Fibroblast of skin of scalp (primary cell): ENCODE measurements at regions not wholly inside any gene's neighbourhood (a gene's known extent, or its start where the extent isn't known, plus 50 kb on each side); places are given as distances from the start of the nearest gene placed in this dataset.

Source experiments
- DNase-seq: peaks from one replicate; pipeline ENCODE4 v3.0.0-alpha.2; 2013

DNA sequence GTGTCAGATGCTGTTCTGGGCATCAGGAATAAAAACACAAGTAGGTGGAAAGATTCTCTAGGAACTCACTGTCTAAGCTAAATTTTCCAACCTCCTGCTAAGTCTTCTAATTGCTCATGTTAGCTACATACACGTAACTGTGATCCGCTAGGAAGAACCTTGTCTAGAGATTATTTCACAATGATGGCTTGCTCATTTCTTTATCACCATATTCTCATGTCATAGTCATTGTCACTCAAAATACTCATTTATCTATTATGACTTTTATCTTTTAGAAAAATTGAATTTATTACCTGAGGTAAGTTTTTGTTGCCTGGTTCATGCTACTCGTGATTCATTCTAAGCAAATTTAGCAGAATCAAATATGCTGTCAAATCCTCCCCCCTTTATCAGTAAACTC, 1402.4 kb upstream of the FLRT2 start:
- DNase-seq, result no peak

DNA sequence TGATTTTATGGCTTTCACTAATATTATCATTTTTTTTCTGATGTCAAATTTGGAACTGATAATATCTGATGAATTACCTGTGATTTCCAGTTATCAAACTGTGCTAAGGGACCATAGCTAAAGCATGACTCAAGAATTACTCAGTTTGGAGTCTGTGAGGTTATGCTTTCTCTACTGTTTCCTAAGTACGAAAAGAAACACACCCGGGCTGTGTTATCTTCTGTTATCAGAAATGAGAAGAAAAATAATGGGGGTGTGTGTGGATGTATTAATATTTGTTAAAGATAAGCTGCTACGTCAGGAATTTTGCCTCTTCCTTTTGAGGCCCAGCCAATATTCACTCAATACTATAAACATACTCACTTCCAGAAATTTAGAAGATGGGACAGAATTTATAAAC, 1401.9 kb upstream of the FLRT2 start:
- no peak for DNase-seq

DNA sequence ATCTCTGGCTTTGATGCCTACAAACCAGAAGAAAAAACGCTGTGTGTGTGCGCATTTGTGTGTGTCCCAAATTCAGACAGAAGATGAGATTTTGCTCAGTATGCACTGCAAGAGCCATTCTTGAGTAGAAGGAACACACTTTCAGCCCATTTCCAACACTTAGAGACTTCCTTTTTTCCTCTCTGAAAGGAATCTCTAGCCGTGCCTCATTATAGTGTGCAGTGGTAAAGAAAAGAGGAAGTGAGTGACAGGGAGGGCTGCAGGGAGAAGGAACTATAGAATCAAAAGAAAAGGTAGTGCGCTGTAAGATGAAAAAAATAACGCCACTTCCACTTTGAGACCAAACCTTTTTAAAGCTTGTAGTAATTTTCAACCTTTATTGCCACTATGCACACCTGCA, 1400.9 kb upstream of the FLRT2 start:
- DNase-seq, result no peak

DNA sequence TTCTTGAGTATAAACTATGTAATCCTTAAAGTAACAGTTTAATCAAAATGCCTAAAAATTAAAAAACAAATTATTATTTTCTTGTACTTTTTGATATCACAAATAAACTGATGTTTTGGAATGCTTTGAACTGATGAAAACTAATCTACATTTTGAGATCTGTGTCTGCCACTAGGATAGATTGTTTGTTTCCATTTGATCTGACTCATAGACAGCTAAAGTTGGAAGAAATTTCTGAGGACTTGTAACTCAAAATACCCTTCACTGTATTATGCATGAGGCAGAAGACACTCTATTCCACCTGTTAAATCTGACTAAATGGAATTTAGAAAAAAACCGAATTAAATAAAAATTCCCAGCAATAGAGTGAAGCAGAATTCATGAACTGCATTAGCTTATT, 1400.0 kb upstream of the FLRT2 start:
- no peak for DNase-seq

DNA sequence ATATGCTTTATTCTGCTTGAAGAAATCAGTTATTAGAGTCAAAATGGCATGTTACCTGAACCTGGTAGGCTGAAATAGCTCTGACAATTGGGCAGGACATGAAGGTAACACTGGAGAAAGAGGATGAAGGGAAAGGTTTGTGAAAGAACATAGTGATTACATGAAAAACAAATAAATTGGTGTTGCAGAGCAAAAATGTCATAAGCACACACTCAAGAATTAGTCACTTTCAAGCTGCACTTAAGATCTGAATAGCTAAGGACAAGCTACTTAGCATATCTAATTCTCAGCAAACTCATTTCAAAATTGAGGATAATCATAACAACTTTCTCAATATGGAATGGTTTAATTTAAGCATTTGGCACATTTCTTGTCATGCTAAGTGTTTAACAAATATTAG, 1398.0 kb upstream of the FLRT2 start:
- no peak for DNase-seq

DNA sequence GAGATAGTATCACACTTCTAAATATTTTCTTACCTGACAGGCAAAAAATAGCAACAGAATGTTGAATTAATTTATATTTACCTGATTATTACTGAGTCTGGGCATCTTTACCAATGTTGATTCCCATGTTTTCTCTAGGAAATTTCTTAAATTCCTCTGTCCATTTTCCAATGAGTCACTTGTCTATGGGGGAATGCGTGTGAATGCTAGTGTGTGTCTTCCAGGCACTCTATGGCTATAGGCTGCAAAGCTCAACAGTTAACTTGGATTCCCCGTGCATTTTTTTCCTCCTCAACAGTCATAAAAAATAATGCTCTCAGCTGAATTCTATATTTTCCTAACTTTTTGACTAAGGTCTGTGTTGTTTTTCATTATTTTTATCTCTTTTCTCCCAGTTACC, 1385.8 kb upstream of the FLRT2 start:
- peak; percentile 80 for DNase-seq

DNA sequence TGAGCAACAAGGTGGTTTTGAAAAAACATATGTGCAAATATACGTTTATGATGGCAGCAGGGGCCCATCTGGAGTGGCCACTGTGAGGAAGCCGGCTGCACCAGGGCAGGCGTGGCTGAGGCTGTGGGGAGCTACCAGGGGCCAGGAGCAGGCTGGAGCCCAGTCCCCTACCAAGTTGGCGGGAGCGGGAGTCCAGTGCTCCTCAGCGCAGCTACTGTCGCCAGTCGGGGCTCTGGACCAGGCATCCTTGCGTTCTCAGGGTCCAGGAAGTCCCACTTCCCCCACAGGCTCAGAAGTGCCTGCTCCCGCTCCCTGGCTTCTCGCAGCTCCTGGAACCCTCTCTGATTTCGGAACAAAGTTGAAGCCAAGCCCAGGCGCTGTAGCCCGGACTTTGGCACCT, 1377.5 kb upstream of the FLRT2 start:
- DNase-seq, result no peak

DNA sequence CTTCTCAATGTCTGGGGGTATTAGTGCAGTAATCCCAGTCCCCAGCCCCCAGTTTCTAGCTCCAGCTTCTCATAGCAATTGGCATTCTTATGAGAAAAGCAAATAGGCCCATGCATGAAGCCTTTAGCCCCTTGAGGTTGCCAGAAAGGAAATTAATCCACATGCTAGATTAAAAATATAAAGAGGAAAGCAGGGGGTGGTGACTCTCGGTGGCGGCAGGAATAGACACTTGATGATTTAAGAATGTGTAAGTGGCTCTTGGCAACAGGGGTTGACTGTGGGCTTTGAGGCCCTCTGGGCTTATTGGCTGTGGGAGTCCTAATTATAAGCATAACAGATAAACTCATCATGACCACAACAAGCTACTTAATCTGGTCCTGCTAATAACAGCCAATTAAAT, 1367.3 kb upstream of the FLRT2 start:
- no peak for DNase-seq

DNA sequence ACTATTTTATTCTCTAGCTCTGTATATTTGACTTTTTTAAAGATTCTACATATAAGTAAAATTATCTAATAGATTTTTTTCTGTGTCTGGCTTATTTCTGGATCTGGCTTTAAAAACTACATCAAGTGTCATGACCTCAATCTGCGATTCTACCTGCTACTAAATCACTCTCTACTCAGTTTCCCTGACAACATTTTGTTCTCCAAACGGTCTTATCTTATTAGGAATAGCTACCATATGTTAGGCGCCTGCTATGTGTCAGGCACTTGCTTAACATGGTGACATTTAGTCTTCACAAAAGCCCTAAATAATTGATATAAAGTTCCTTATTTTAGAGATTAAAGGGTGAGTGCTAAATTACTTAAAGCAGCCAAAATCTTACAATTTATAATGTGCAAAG, 1362.9 kb upstream of the FLRT2 start:
- no peak for DNase-seq

DNA sequence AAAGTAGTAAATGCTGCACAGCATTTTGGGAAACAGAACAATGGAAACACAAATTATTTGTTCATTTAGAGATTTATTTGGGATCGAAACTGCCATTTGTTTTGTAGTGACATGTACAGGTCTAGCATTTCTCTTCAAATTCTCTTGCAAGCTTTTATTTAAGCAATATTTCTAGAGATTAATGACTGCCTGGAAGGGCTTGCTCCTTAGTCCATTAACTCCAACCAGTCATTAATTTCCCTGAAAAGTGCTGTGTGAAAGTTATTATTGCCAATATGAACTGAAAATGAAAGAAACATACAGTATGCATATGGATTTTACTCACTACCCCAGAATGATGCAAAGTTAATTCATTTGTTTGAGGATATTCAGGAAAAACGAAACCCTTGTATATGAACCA, 1349.6 kb upstream of the FLRT2 start:
- DNase-seq, result no peak

DNA sequence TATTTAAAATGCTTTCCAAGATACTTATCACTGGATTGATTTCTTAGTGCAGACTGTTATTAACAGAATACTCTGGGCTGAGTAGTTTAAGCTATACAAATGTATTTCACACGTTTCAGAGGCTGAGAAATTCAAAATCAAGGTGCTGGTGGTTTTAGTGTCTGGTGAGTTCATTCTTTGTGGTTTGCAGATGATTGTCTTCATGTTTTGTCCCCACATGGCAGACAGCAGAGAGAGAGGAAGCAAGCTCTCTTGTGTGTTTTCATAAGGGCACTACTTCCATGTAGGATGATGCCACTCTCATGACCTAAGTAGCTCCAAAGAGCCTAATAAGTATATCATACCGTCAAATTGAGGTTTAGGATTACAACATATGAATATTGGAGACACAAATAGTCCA, 1348.9 kb upstream of the FLRT2 start:
- DNase-seq, result no peak

DNA sequence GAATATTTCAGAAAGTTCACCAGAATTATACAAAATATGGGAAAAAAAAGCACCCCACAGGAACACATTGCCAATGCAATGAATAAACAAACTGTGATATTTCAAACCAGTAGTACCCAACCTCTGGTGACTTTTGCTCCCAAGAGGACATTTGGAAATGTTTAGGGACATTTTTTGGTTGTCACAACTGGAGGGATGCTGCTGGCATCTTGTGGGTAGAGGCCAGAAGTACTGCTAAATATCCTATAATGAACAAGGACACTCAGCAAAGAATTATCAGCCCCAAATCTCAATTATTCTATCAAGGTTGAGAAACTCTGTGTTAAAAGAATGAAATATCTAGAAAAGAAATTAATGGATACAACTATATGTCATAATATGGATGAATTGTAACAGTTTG, 1334.4 kb upstream of the FLRT2 start:
- DNase-seq, result no peak

DNA sequence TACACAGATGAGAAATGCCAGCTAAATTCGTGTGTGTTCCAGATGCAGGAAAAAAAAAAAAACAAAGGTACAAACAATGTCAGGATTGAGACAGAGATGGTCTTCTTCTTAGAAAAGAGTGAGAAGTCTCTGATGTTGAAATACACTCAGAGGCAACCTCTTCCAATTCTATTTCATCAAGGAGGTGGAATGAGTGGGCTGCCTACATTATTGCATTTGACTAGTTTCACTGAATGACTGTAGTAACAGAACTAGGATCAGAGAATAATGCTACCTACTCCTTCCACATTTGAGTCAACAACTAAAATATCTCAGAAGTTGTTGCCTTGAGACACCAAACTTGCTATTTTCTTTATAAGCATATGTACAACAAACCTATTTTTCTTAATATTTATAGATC, 1332.2 kb upstream of the FLRT2 start:
- no peak for DNase-seq

DNA sequence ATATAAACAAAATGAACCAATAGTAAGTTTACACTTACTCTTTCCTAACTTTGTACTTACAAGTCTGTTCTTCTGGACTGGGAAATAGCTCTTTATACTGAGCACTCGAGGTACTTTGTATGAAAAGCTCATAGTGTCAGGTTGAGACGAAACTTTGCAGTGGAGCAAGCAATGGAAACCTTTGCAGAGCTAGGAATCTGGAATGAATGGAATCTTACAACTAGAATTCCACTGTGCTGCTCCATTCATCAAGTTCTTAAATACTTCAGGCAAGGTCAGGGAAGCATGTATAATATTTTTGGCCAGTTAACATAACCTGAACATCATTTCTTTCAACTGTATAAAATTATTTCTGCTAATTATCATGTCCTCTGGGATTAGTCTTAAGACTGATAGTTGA, 1327.5 kb upstream of the FLRT2 start:
- DNase-seq, result peak; percentile 4

DNA sequence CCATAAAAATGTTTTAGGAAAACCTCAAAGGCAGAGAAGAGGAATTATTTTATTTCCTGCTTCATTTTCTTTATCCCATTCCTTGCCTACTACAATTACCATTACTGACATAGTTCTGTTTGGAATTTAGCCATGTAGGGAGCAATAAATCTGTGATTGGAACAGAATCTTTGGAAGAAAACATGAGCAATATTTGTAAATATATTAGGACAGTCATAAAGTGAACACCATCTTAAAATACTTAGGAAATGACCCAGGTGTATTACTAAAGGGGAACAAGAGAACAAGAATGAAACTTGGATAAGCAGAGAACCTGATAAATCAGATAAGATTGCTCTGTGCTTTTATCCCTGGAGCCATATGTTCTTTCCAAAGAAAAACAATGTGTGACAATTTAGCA, 1326.0 kb upstream of the FLRT2 start:
- no peak for DNase-seq

DNA sequence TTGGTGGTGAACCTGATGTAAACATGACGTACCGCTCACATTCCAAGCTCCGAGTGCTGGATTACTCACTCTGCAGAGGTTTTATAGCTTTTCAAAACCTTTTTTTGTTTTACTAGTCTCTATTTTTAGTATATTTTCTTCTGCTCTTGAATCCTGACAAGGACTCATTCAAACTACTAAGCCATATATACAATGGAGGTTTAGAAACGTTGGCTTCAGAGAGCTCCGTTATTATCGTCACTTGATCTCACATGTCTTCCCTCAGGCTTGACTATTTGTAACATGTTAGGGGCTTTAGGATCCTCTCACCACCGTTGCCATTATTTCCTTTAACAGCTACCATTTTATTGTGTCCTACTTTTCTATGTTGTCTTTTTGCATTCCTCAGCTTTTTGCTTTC, 1321.5 kb upstream of the FLRT2 start:
- DNase-seq, result no peak

DNA sequence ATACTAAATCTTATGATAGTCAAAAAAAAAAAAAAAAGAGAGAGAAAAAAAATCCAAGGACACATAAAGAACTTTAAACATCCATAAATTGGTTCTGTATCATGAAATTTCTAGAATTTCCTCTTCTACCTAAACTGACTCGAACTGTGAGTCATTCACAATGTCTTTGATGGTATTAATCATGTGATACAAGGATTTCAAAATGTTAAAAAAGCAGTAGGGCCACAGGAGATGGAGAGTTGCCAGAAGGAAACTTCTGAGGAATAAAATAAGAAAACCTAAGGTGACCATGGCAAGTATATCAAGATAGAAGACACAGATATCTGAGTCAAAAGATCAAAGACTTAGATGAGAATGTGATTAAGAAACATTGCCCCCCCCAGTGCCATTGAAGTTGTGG, 1320.9 kb upstream of the FLRT2 start:
- DNase-seq, result no peak

DNA sequence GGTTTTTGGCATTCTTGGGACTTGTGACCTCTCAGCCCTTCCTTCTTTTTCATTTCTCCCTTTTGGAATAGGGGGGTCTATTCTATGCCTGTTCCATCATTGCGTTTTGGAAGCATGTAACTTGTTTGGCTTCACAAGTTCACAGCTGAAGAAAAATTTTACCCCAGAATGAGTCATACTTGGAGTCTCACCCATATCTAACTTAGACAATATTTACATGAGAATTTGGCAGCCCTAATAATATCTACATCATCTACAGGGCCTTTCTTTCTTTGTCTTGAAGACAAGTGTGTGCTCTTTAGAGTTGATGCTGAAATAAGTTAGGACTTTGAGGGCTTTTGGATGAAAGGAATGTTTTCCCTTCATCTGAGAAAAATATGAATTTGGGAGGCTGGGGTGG, 1312.9 kb upstream of the FLRT2 start:
- DNase-seq, result peak; percentile 18

DNA sequence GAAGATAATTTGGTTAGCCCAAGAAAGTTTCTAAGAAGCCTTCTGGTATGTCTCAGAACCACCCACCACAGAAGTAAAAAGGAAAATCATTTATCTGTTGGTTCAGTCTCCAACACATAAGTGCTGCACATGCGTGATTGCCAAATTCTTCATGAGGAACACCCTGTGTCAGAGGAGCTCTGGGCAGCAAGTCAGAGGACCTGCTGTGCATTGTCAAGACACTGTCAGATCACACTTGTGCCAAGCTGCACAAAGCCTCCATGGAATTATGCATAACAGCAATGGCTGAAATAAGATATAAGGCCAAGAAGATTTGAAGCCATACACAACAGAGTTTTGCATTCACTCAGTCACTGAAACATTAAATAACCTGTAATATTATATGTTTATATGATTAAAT, 1304.7 kb upstream of the FLRT2 start:
- peak; percentile 7 for DNase-seq

DNA sequence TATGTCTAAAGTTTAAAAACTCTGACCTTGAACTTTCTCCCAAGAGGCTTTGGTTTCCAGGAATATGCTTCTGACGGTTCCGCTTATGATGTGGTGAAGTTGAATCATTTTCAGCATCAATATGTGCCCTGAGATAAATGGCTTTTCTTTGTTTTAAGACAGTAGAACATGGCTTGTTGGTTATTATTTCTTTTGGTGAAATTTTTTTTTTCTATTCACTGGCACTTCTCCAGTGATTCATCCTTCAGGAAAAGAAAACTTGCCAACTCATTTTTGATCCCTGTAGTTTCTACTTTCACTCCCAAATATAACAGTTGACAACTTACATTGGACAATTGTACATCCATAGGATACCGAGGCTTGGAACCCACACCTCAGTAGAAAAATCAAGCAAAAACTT, 1301.2 kb upstream of the FLRT2 start:
- no peak for DNase-seq

DNA sequence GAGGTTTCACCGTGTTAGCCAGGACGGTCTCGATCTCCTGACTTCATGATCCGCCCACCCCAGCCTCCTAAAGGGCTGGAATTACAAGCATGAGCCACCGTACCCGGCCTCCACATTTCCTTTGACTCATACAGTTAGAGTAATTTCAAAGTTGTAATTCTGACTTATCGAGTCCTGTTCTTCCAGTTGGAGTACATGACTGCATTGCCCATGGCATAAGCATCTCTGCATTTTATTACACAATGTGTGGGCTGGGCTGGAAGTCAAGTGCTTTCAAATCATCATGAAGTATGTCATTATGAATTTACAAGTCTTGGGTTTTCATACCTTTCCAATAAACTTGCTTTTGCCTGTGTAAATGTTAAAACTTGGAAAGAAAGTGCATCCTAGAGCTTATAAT, 1295.7 kb upstream of the FLRT2 start:
- no peak for DNase-seq

DNA sequence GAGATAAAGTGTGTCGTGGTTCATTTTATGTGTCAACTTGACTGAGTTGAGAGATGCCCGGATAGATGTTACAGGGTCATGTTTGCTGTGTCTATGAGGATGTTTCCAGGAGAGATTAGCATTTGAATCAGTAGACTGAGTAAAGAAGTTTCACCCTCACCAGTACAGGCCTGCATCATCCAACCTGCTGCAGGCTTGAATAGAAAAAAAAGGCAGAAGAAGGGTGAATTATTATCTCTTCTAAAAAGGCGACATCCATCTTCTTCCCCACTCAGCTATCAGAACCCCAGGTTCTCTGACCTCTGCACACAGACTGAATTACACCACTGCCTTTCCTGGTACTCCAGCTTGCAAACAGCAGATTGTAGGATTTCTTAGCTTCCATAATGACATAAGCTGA, 1293.7 kb upstream of the FLRT2 start:
- no peak for DNase-seq

DNA sequence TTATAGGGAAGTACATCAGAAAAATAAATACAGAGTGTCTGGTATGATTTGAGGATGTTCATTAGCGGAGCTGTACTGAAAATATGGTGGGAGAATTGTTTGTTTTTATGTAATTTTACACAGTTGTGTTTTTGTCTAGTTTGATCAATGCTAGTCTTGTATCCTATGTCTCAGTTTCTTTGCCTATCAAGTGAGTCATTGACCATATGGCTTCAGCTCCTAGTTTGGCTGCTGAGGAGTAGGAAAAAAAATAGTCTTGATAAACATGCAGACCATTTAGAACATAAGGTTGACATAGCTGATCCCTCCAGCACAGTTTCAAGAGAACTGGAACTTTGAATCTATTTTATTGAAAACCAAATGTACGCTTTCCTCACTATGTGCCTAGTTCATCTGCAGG, 1292.1 kb upstream of the FLRT2 start:
- DNase-seq, result no peak

DNA sequence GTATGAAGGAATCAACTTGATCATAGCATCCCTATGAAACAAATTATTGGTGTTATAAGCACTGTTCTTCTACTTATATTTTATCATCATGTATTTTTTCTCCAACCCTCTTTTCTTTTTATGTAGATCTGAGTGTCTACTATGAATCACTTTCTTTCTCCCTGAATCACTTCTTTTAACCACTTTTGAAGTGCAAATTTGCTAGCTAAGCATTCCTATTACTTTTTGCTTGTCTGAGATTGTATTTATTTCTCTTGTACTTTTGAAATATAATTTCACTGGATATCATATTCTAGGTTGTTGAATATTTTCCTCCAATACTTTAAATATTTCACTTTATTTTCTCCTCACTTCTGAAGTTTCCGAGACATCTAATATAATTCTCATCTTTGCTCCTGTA, 1282.3 kb upstream of the FLRT2 start:
- no peak for DNase-seq

DNA sequence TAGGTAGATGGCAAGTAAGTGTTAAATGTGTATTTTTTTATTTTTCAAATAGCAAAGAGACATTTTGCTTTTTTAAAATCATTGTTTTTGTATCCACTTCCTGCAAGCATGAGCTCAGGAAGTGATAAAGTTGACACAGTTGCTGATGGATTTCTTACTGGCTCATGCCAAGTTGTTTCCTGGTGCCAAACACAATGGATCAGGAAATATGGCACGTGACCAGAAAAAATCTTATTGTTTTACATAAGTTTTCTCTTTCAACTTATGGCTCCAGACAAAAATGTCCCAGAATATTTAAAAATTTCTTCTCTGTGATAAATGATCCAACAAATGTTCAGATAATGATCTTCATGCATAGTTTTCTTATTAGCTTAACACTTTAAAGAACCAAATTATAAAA, 1279.1 kb upstream of the FLRT2 start:
- DNase-seq, result no peak

DNA sequence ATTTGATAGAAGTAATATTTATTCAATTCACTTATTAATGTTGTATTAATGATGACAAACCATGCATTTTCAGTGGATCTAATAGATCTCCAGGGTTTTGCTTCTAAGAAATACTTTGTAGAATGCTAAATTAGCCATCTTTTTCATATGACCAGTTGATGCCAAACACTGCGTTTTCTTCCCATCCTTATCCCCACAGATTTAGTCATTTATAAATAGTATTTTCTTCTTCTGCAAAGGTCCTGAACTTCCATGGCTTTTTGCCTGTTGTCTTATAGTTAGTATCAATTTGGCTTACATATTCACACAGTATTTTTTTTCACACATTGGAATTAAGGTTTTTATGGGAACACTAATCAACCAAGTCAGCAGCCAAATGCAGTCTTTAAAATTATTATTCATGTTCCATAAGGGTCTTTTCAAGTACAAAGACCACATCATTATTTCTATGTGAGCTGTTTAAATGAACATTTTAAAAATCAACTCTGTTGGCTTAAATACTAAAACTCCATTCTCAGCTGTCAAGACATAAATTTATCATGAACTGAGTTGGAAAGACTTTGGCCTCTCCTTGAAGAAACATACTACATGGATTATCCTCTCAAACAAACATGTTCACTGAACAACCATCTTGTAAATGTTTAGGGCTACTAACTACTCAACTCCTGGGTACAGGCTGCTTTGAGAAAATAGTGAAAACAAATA, 1278.4 kb upstream of the FLRT2 start:
- no peak for DNase-seq
